ENCODE measurements at regions not wholly inside any gene's neighbourhood (a gene's known extent, or its start where the extent isn't known, plus 50 kb on each side); places are given as distances from the start of the nearest gene placed in this dataset.

- TF ChIP-seq CTCF (IDR thresholded peaks at IDR 0.05; ENCODE audit: low read depth, low read length, poor library complexity, severe bottlenecking), result no peak
- TF ChIP-seq EZH2phosphoT487 (IDR thresholded peaks at IDR 0.05; ENCODE audit: borderline replicate concordance, low read length), result no peak
Measured at GRCh38 chrX:42673301-42673810, 104.6 kb downstream of the PPP1R2C start.
